NCI-H1417 (cell line): ENCODE measurements at regions not wholly inside any gene's neighbourhood (a gene's known extent, or its start where the extent isn't known, plus 50 kb on each side); places are given as distances from the start of the nearest gene placed in this dataset.

ENCODE experiments used
- DNase-seq, 3 experiments: peaks; one replicate each; lab custom pipeline; 2025; lab: John Stamatoyannopoulos, UW

- DNase-seq, result no peak
These were observed 247.8 kb upstream of the JAG1 start for GRCh38 chr20:10921491-10922010.

GRCh38 chr20:10922506-10922905, 248.7 kb upstream of the JAG1 start:
- DNase-seq, result no peak

GRCh38 chr20:10922941-10923340, 249.1 kb upstream of the JAG1 start:
- DNase-seq, result peak in 1 of 3 experiments; percentile 57

GRCh38 chr20:10924644-10925201, 250.9 kb upstream of the JAG1 start:
- DNase-seq, result peak; percentile 71 to 96 (median 81)

- no peak for DNase-seq
These were observed 252.0 kb upstream of the JAG1 start for GRCh38 chr20:10925767-10926166.

GRCh38 chr20:10927011-10927583, 253.3 kb upstream of the JAG1 start:
- peak in 2 of 3 experiments; percentile 20 to 94 for DNase-seq

GRCh38 chr20:10927936-10928840, 254.4 kb upstream of the JAG1 start:
- no peak for DNase-seq

GRCh38 chr20:10928841-10929421, 255.1 kb upstream of the JAG1 start:
- DNase-seq, result no peak

GRCh38 chr20:10935658-10936402, 262.0 kb upstream of the JAG1 start:
- DNase-seq, result no peak

GRCh38 chr20:10936786-10937185, 263.0 kb upstream of the JAG1 start:
- DNase-seq, result no peak

GRCh38 chr20:10939331-10939941, 265.6 kb upstream of the JAG1 start:
- peak in 1 of 3 experiments; percentile 34 for DNase-seq

GRCh38 chr20:10940941-10941340, 267.1 kb upstream of the JAG1 start:
- DNase-seq, result no peak

- peak in 1 of 3 experiments; percentile 50 for DNase-seq
These were observed 270.0 kb upstream of the JAG1 start for GRCh38 chr20:10943686-10944265.

GRCh38 chr20:10946124-10946880, 272.5 kb upstream of the JAG1 start:
- no peak for DNase-seq

GRCh38 chr20:10947726-10948125, 273.9 kb upstream of the JAG1 start:
- DNase-seq, result no peak

GRCh38 chr20:10949930-10950783, 276.4 kb upstream of the JAG1 start:
- DNase-seq, result no peak

GRCh38 chr20:10951216-10951615, 277.4 kb upstream of the JAG1 start:
- peak in 2 of 3 experiments; percentile 24 to 82 for DNase-seq

- no peak for DNase-seq
These were observed 278.1 kb upstream of the JAG1 start for GRCh38 chr20:10951904-10952303.

GRCh38 chr20:10953437-10953836, 279.6 kb upstream of the JAG1 start:
- DNase-seq, result no peak
